Nephron (organoid): ENCODE measurements at regions not wholly inside any gene's neighbourhood (a gene's known extent, or its start where the extent isn't known, plus 50 kb on each side); places are given as distances from the start of the nearest gene placed in this dataset.

ENCODE experiments used
- H3K27ac Mint-ChIP-seq, 3 experiments: 2 replicates each; pipeline ENCODE4 v1.8.0; 2020; ENCODE audit warnings: mixed read lengths in 3 of 3, mild to moderate bottlenecking in 2 of 3, moderate library complexity in 1 of 3
- H3K27me3 Mint-ChIP-seq: 2 replicates; pipeline ENCODE4 v1.8.0; 2021; ENCODE audit warnings: low read depth, mild to moderate bottlenecking, moderate library complexity, mixed read lengths
- H3K36me3 Mint-ChIP-seq: 2 replicates; pipeline ENCODE4 v1.8.0; 2020; ENCODE audit warnings: low read depth, mixed read lengths
- H3K4me1 Mint-ChIP-seq: 2 replicates; pipeline ENCODE4 v1.8.0; 2020; ENCODE audit warnings: mixed read lengths
- H3K4me3 Mint-ChIP-seq, 3 experiments: 2 replicates each; pipeline ENCODE4 v1.8.0; 2020; ENCODE audit warnings: mild to moderate bottlenecking in 3 of 3, mixed read lengths in 3 of 3, moderate library complexity in 2 of 3
- H3K9me3 Mint-ChIP-seq: 2 replicates; pipeline ENCODE4 v1.8.0; 2020; ENCODE audit warnings: mixed read lengths
- CTCF ChIP-seq, 3 experiments: fragments of 200-600 bp; sonication (generic); IDR thresholded peaks; one replicate each; pipeline ENCODE4 v1.5.0; 2021; ENCODE audit warnings: antibody characterized with exemption in 3 of 3; ENCODE audit not compliant: unreplicated experiment in 3 of 3

DNA sequence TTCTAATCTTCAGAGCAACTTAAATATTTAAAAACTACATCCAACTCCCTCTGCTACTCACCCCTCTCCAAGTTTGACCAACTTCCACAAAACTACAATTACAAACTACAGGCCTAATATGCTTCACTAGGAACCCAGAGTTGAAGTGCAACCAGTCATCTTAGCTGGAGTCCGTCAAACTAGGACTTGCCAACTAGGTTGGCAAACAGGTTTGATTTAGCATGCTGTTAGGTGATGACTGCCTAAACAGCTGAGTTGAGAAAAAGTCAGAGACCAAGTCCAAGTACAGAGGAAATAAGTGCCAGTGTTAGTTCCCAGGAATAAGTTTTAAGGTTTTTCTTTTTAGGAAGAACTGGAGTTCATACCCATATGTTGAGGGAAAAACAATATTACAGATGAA is 1109.0 kb downstream of the TUSC7 start:
- Mint-ChIP-seq H3K9me3 (no peaks in the 10 kb centered on the region), H3K4me3 (no peak overlapping the region), H3K27ac (no peak overlapping the region), H3K4me1 (no peaks in the 10 kb centered on the region), H3K27me3 (no peaks in the 10 kb centered on the region), H3K36me3 (no peaks in the 10 kb centered on the region)
- TF ChIP-seq CTCF (IDR thresholded peaks at IDR 0.05; ENCODE audit: unreplicated experiment in 3 of 3): no peak

DNA sequence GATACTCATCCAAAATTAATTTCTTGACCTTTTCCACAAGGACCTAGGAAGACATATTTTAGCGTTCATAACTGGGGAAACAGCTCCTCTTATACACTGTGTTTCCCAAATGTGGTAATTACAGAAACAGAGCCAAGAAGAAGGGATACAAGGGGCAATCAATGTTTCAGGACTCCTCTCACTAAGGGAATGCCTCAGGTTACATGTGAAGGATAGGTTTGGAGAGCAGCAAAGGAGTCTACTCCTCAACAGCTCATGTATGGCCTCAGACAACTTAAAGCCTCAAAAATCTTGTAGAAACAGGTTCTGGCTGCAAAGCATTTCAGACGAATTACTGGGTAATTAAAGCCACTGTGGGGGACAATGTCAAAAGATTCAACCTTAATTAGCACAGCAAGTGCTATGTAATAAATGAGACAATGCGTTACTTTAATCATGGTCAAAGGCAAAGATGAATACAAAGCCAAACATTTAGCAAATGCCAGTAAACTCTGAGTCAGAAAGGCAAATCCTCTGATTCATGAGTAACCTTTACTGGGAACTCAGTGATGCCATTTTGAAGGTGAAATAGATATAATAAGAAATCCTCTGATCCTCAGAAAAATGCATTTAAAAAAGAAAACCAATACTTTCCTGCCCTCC is 1111.2 kb downstream of the TUSC7 start:
- no peaks in the 10 kb centered on the region for H3K4me1 Mint-ChIP-seq
- no peaks in the 10 kb centered on the region for H3K36me3 Mint-ChIP-seq
- no peaks in the 10 kb centered on the region for H3K27me3 Mint-ChIP-seq
- no peak overlapping the region for H3K27ac Mint-ChIP-seq
- no peaks in the 10 kb centered on the region for H3K9me3 Mint-ChIP-seq
- TF ChIP-seq CTCF (IDR thresholded peaks at IDR 0.05; ENCODE audit: unreplicated experiment in 3 of 3): no peak
- H3K4me3 Mint-ChIP-seq: no peak overlapping the region

DNA sequence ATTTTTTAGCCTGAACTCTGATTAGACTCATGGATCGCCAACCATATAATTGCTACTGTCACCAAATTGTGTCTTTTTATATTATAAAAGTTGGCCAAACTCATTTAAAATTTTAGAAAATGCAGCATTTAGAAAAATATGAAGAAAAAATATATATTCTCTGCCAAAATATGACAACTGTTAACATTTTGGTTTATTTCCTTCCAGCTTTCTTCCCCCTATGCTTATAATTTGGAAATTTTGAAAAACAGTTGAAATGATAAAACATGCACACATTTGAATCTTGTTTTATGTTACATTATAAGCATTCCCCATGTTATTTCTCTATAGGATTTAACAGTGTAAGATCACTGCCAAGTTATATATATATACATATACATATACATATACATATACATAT is 1112.8 kb downstream of the TUSC7 start:
- Mint-ChIP-seq H3K27ac (no peak overlapping the region), H3K4me1 (no peaks in the 10 kb centered on the region), H3K27me3 (no peaks in the 10 kb centered on the region), H3K36me3 (no peaks in the 10 kb centered on the region), H3K9me3 (no peaks in the 10 kb centered on the region), H3K4me3 (no peak overlapping the region)
- TF ChIP-seq CTCF (IDR thresholded peaks at IDR 0.05; ENCODE audit: unreplicated experiment in 3 of 3): no peak

- H3K4me3 Mint-ChIP-seq: no peak overlapping the region
Observed at GRCh38 chr3:117836296-117836695, 1126.7 kb downstream of the TUSC7 start.

DNA sequence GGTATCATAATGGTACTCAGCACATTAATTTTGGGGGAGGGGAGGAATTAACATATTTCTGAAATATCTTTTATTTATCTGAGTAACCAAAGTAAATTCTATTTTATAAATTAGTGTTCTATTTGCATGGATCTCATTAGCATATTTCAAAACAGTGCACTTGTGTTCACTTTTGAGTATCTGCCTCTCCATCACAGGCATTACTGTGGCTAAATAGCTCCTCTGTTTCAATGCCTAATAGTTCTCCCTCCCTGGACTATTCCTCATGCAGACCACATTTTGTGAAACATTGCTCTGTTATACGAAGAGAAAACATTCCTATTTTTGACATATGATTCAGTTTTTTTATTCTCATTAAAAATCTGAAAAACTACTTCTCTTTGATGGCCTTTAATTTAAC is 1127.8 kb downstream of the TUSC7 start:
- no peak for TF ChIP-seq CTCF (IDR thresholded peaks at IDR 0.05; ENCODE audit: unreplicated experiment in 3 of 3)
- Mint-ChIP-seq H3K36me3 (no peaks in the 10 kb centered on the region), H3K27me3 (no peaks in the 10 kb centered on the region), H3K9me3 (no peaks in the 10 kb centered on the region), H3K4me3 (no peak overlapping the region), H3K27ac (no peak overlapping the region), H3K4me1 (no peaks in the 10 kb centered on the region)

More at GRCh38 chr3:117836296-117836695, 1126.7 kb downstream of the TUSC7 start:
- H3K27me3 Mint-ChIP-seq: no peaks in the 10 kb centered on the region
- H3K4me1 Mint-ChIP-seq: no peaks in the 10 kb centered on the region
- H3K9me3 Mint-ChIP-seq: no peaks in the 10 kb centered on the region
- H3K27ac Mint-ChIP-seq: no peak overlapping the region
- no peaks in the 10 kb centered on the region for H3K36me3 Mint-ChIP-seq
- no peak for TF ChIP-seq CTCF (IDR thresholded peaks at IDR 0.05; ENCODE audit: unreplicated experiment in 3 of 3)

GRCh38 chr3:117842086-117842485 is 1132.5 kb downstream of the TUSC7 start:
- Mint-ChIP-seq H3K27me3 (no peaks in the 10 kb centered on the region), H3K36me3 (no peaks in the 10 kb centered on the region), H3K4me1 (no peaks in the 10 kb centered on the region), H3K27ac (no peak overlapping the region), H3K4me3 (no peak overlapping the region), H3K9me3 (no peaks in the 10 kb centered on the region)
- TF ChIP-seq CTCF (IDR thresholded peaks at IDR 0.05; ENCODE audit: unreplicated experiment in 3 of 3): no peak
